ENCODE measurements at regions not wholly inside any gene's neighbourhood (a gene's known extent, or its start where the extent isn't known, plus 50 kb on each side); places are given as distances from the start of the nearest gene placed in this dataset.

DNA sequence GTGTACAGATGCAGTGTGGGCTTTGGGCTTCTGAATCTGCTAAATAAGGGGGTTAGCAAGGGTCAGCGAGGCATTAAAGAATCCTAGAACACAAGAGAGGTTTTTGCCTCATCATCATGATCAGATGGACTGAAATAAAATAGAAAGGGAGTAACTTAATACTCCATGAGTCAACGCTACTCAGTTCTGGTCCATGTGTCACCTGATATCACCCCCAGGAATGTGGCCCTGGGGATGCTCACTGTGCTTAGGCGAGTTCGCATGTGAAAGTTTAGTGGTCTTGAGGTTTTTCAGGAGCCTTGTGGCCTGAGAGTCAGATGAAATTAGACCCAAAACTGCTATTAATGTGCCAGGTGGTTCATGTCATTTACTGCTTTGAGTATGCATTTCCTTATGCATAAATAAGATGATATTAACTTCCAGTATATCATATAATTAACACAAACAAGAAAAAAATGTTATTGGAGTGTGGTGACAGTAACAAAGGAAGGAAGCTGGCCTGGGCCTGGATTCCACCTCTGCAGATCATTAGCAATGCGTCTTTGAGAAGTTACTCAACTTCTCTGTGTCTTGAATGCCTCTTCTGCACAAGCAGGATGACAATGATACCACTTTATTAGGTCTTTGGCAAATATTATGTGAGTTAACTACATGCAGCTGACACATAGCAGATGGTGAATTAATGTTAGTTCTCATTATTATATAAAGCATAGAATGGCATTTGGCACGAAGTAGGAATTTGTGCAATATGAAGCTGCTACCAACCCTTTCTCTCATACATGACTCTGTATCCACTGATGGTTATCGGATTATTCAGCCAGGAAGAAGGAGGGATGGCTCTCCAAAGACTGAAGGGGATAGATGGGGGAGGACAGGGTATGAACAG lies 1272.6 kb downstream of the AACS start:
- Histone ChIP-seq H3K9me3 (no peaks in the 10 kb centered on the region), H3K4me3 (no peak overlapping the region), H3K4me1 (no peaks in the 10 kb centered on the region), H3K27ac (no peak overlapping the region), H3K36me3 (no peaks in the 10 kb centered on the region), H3K27me3 (no peaks in the 10 kb centered on the region)
- DNase-seq: no peak
- intact Hi-C loops (cut with DNase I): no loop called here
- ATAC-seq: no peak
- 62% methylated on average over 6 of the region's 7 CpGs for whole genome bisulfite sequencing (ENCODE audit: insufficient coverage, low coverage, low lambda C conversion rate, missing lambda C conversion rate)
- TF ChIP-seq POLR2A (IDR thresholded peaks at IDR 0.05): no peak
- TF ChIP-seq, protein P1, sequence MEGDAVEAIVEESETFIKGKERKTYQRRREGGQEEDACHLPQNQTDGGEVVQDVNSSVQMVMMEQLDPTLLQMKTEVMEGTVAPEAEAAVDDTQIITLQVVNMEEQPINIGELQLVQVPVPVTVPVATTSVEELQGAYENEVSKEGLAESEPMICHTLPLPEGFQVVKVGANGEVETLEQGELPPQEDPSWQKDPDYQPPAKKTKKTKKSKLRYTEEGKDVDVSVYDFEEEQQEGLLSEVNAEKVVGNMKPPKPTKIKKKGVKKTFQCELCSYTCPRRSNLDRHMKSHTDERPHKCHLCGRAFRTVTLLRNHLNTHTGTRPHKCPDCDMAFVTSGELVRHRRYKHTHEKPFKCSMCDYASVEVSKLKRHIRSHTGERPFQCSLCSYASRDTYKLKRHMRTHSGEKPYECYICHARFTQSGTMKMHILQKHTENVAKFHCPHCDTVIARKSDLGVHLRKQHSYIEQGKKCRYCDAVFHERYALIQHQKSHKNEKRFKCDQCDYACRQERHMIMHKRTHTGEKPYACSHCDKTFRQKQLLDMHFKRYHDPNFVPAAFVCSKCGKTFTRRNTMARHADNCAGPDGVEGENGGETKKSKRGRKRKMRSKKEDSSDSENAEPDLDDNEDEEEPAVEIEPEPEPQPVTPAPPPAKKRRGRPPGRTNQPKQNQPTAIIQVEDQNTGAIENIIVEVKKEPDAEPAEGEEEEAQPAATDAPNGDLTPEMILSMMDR (IDR thresholded peaks at IDR 0.05): no peak

DNA sequence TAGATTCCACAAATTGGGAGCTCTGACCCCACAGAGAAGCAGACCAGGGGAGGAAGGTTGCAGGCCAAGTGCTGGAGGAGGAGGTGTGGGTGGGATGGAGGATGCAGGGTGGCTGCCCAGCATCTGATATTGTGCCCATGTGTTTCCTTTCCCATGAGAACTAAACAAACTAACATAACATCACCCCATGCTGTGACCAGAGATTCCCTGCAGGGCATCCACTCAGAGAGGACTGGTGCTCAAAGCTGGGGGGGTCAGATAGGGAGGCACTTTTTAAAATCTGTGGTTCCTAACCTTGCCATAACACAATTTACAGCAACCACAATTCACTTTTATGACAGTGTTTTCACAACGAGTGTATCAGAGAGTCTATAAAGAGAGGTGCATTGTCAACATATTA lies 1277.6 kb downstream of the AACS start:
- intact Hi-C loops (cut with DNase I): no loop called here
- Histone ChIP-seq H3K36me3 (no peaks in the 10 kb centered on the region), H3K9me3 (no peaks in the 10 kb centered on the region), H3K4me3 (no peak overlapping the region), H3K27me3 (no peaks in the 10 kb centered on the region), H3K27ac (no peak overlapping the region), H3K4me1 (no peaks in the 10 kb centered on the region)
- ATAC-seq: no peak
- WGBS (ENCODE audit: insufficient coverage, low coverage, low lambda C conversion rate, missing lambda C conversion rate): 50% methylated on average over 1 of the region's 1 CpG
- DNase-seq: no peak
- TF ChIP-seq, protein P1 (IDR thresholded peaks at IDR 0.05): no peak
- TF ChIP-seq POLR2A (IDR thresholded peaks at IDR 0.05): no peak

DNA sequence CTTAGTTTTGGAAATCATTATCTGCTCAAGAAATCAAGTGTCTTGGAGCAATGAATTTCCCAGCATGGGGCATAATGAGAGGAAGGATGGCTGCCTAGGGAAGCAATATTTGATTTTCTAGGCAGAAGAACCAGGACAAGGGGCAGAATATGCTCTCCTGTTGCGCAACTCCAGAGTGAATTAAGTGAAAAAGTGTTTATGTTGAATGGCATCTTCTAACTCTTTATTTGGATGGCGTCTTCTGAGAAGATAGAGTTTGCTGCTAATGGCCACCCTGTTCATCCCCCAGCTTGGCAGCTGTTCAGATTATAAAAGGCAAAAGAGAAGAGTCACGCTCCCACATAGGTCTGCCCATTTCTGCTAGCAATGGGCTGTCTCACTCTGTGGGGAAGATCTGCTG lies 1278.1 kb downstream of the AACS start:
- H3K36me3 ChIP-seq: no peaks in the 10 kb centered on the region

DNA sequence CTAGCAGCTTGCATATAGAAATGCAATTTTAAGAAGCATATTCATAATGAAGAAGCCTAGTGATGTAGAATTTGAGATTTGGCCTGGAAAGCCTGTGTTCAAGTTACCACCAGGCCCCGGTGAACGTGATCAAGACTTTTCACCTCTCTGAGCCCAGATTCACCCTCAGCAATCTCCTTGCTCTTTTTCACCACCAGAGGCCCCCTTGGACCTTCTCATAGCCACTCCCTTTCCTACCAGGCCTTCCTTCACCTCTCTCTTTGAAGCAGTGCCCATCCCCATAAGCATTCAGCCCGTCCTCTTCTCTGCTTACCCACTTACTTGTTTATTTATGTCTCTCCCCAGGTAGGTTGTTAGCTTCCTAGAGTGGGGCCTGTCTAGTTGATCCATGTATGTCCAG lies 1280.9 kb downstream of the AACS start:
- 64% methylated on average over 1 of the region's 3 CpGs for WGBS (ENCODE audit: insufficient coverage, low coverage, low lambda C conversion rate, missing lambda C conversion rate)
- TF ChIP-seq, protein P1 (IDR thresholded peaks at IDR 0.05): no peak
- no peak for TF ChIP-seq POLR2A (IDR thresholded peaks at IDR 0.05)
- H3K27ac ChIP-seq: no peak overlapping the region
- no peak for DNase-seq
- no peak overlapping the region for H3K4me3 ChIP-seq
- ATAC-seq: no peak
- no peaks in the 10 kb centered on the region for H3K27me3 ChIP-seq
- H3K9me3 ChIP-seq: no peaks in the 10 kb centered on the region
- H3K36me3 ChIP-seq: no peaks in the 10 kb centered on the region
- intact Hi-C loops (cut with DNase I): no loop called here
- no peaks in the 10 kb centered on the region for H3K4me1 ChIP-seq

More for the DNA sequence above, 1278.1 kb downstream of the AACS start:
- H3K27ac ChIP-seq: no peak overlapping the region
- WGBS (ENCODE audit: insufficient coverage, low coverage, low lambda C conversion rate, missing lambda C conversion rate): 70% methylated on average over 3 of the region's 3 CpGs
- DNase-seq: no peak
- no peak for ATAC-seq
- intact Hi-C loops (cut with DNase I): no loop called here
- no peak overlapping the region for H3K4me3 ChIP-seq
- no peaks in the 10 kb centered on the region for H3K9me3 ChIP-seq
- H3K4me1 ChIP-seq: no peaks in the 10 kb centered on the region
- TF ChIP-seq, protein P1 (IDR thresholded peaks at IDR 0.05): no peak
- TF ChIP-seq POLR2A (IDR thresholded peaks at IDR 0.05): no peak
- no peaks in the 10 kb centered on the region for H3K27me3 ChIP-seq
